H7 (cell line): ENCODE measurements at regions not wholly inside any gene's neighbourhood (a gene's known extent, or its start where the extent isn't known, plus 50 kb on each side); places are given as distances from the start of the nearest gene placed in this dataset.

Experiments used
- DNase-seq: peaks from one replicate; pipeline ENCODE4 v3.0.0; 2012
- H3K27me3 ChIP-seq: 2 replicates; pipeline ENCODE4 v1.6.0; 2011; ENCODE audit warnings: mild to moderate bottlenecking, low read length; ENCODE audit not compliant: control insufficient read depth, insufficient read depth
- H3K36me3 ChIP-seq: replicated peaks from 2 replicates; pipeline ENCODE4 v1.5.1; 2011; ENCODE audit warnings: low read length; ENCODE audit not compliant: control insufficient read depth, insufficient read depth
- H3K4me3 ChIP-seq: 2 replicates; pipeline ENCODE4 v1.5.1; 2011; ENCODE audit warnings: low read depth, mild to moderate bottlenecking, control low read depth, low read length, moderate library complexity; ENCODE audit not compliant: insufficient read depth

DNA sequence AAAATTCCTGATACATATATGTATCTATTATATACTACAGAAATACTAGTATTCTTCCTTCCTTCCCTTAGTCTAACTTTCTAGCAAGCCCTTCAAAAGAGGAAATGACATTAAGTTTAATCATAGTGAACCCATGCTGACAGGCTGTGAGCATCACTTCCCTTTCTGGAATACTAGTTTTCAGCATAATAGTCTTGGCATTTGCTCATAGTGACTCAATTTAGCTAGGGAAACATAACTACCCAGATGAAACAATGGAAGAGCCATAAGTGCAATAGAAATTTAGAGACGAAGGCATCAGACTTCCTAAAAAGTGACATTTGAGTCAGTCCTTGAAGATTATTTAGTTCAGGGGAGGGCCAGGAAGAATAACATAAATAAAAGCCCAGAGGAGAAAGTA is 184.5 kb upstream of the CRY1 start:
- Histone ChIP-seq H3K36me3 (no peaks in the 10 kb centered on the region), H3K4me3 (no peak overlapping the region), H3K27me3 (no peaks in the 10 kb centered on the region)
- DNase-seq, result no peak

DNA sequence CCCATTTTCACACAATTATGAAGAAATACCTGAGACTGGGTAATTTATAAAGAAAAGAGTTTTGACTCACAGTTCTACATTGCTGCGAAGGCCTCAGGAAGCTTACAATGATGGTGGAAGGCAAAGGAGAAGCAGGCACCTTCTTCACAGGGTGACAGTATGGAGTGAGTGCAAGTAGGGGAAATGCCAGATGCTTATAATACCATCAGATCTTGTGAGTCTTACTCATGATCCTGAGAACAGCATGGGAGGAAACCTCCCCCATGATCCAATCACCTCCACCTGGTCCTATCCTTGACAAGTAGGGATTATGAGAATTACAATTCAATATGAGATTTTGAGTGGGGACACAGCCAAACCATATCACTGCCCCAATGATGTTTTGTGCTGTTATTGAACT is 189.3 kb upstream of the CRY1 start:
- no peak overlapping the region for H3K4me3 ChIP-seq
- no peak for DNase-seq
- no peaks in the 10 kb centered on the region for H3K36me3 ChIP-seq
- no peaks in the 10 kb centered on the region for H3K27me3 ChIP-seq

DNA sequence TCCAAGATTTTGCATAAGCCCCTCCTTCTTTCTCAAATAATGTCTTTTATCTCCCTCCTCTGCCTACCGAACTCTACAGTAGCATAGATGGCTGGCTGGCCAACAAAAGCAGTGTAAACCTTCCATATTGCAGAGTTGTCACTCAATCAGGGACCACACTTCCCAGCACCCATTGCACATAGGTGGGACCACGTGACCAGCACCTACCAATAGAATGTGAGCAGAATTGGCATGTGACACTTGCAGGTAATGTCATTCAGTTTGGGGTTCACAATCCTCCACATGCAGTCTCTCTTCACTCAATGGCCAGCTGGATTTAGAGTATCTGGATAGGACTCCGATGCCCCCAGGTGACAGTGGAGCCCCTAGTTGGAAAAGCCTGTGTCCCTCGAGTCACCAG is 190.3 kb upstream of the CRY1 start:
- Histone ChIP-seq H3K36me3 (no peaks in the 10 kb centered on the region), H3K27me3 (no peaks in the 10 kb centered on the region), H3K4me3 (no peak overlapping the region)
- no peak for DNase-seq

DNA sequence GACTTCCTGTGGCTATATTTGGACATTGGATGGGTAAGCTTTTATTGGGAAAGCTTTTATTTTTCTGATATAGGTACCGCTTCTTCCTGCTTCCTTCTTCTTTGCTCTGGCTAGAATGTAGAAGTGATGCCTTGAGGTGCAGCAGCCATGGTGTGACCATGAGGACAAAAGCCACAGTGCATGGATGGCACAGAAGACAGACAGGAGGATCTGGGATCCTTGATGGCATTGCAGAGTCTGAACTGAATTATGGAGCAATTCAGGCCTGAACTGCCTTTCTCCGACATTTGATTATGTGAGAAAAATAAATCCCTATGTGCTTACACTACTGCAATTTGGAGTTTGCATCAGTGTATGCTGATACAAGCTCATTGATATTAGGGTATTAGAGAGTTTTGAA is 191.3 kb upstream of the CRY1 start:
- H3K4me3 ChIP-seq, result no peak overlapping the region
- no peak for DNase-seq
- no peaks in the 10 kb centered on the region for H3K36me3 ChIP-seq
- H3K27me3 ChIP-seq, result no peaks in the 10 kb centered on the region

DNA sequence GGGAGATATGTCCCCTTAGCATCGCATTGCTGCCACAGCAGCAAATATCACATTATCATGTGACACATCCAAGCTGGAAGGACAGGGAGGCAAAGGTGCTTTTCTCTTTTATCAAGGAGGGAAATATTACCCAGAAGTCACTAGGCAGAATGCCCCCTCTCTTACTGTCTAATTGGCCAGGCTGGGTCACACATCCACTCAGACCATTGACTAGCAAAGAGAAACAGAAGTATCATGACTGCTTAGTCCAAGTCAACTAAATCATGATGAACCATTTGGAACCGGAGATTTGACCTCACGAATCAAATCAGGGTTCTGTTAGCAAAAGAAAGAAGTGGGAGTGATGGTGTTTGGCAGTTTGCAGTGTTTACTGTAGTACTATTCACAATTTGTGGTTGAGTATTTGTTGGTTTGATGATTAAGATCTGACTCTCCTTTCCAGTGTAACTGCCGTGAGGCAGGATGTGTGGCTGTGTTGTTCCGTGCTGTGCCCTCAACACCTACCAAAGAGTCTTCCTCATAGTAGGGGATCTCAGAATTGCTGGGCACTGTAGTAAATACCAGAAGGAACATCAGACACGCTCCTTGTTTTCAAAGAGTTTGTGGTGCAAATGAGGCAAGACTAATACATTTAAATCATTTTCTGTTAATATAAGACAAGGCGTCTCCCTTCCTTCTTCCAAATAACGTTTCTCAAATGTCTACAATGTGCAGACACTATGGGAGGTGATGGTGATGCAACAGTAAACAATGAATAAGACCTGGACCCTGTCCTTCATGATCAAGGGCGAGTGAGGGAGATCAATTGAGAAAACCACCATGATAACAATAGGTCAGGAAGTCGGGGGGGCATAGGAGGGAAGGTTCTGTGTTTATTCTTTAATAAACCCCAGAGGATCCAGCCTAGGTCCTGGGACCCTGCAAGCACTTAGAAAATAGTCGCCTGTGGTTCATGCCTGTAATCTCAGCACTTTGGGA is 194.4 kb upstream of the CRY1 start:
- no peak for DNase-seq
- H3K27me3 ChIP-seq, result no peaks in the 10 kb centered on the region
- no peak overlapping the region for H3K4me3 ChIP-seq
- no peaks in the 10 kb centered on the region for H3K36me3 ChIP-seq

DNA sequence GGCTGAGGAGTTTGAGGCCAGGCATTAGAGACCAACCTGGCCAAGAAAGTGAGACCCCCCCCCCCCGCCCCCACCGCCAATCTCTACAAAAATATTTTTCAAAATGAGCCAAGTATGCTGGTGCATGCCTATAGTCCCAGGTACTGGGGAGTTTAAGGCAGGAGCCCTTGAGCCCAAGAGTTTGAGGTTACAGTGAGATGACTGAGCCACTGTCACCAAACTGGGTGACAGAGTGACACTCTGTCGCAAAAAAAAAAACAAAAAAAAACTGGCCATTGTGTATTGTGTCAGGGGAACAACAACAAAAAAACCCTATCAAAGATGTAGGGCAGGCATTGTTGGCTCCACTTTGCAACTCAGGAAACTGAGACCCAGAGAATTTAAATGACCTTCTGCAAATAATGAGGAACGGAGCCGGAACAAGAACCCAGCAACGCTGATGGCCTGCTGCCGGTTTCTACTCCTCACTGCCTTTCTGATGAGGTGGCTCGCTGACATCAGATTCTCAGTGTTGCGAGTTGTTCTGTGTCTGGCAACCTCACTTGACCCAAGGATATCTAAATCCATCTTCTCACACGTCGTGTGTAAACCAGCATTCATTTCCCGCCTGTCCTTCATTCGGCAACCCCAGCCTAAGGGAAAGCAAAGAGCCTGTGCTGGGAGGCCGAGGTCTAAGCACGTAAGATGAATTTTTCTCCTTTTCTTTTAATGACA is 195.2 kb upstream of the CRY1 start:
- Histone ChIP-seq H3K27me3 (no peaks in the 10 kb centered on the region), H3K36me3 (no peaks in the 10 kb centered on the region), H3K4me3 (no peak overlapping the region)
- DNase-seq, result no peak

DNA sequence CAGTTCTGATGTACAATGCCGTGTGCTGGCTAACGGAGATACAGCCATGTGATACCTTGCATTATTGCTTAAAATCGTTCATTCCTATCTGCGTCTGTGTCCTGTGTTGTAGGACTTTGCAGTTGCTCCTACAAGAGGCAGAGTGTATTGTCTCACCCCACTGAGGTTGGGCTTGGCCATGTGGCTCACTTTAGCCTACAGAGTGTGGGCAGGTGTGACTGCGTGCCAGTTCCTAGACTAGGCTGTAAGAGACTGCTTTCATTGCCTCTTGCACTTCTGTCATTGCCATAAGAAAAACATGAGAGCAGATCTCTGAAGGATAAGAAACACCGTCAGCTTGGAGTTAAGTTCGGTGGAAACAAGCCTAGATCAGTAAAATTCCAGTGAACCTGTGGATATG is 197.7 kb upstream of the CRY1 start:
- Histone ChIP-seq H3K27me3 (no peaks in the 10 kb centered on the region), H3K4me3 (no peak overlapping the region), H3K36me3 (no peaks in the 10 kb centered on the region)
- no peak for DNase-seq

DNA sequence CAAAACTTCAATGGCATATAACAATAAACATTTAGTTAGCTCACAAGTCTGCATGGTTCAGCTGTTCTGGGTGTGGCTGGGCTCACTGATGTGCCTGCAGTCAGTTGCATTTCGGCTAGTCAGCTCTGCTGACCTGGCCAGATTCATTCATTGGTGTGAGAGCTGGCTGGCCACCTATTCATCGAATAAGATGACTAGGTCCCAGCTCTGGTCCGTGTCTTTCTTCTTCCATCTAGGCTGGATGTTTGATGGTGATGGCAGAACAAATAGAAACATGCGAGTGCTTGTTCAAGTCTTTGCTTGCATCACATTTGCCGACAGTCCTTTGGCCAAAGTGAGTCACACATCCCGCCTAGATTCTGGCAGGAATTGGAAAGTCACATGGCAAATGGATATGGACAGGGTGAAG is 203.3 kb upstream of the CRY1 start:
- no peaks in the 10 kb centered on the region for H3K27me3 ChIP-seq
- DNase-seq, result no peak
- no peak overlapping the region for H3K4me3 ChIP-seq
- no peaks in the 10 kb centered on the region for H3K36me3 ChIP-seq

DNA sequence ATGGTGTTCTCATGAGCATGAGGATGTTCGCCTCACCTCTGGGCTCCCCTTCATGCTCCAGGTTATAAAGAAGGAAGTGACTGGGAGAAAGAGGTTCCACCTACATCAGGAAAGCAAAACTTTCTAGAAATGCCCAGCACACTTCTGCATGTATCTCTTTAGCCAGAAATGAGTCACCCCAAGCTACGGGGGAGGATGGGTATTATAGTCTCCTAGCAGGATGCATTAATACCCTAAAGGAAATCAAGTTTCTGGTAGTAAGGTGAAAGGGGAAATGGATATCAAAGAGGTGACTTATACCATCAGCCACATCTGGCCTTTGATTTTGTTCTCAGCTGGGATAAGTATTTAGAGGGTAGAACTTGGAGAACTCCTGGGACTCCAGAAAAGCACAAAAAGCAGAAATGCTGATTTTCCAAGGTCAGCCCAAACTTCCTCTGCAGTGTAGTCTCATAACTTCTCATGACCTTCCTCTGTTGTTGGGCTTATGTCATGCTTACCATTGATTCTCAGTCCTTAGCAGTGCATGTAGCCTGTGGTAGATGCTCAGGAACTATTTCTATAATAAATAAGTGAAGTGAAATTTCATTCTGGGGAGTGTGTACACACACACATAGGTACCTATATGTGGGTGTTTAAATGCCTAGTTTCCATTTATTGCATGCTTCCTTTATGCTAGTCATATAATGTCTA is 209.4 kb upstream of the CRY1 start:
- no peak overlapping the region for H3K4me3 ChIP-seq
- H3K27me3 ChIP-seq, result no peaks in the 10 kb centered on the region

DNA sequence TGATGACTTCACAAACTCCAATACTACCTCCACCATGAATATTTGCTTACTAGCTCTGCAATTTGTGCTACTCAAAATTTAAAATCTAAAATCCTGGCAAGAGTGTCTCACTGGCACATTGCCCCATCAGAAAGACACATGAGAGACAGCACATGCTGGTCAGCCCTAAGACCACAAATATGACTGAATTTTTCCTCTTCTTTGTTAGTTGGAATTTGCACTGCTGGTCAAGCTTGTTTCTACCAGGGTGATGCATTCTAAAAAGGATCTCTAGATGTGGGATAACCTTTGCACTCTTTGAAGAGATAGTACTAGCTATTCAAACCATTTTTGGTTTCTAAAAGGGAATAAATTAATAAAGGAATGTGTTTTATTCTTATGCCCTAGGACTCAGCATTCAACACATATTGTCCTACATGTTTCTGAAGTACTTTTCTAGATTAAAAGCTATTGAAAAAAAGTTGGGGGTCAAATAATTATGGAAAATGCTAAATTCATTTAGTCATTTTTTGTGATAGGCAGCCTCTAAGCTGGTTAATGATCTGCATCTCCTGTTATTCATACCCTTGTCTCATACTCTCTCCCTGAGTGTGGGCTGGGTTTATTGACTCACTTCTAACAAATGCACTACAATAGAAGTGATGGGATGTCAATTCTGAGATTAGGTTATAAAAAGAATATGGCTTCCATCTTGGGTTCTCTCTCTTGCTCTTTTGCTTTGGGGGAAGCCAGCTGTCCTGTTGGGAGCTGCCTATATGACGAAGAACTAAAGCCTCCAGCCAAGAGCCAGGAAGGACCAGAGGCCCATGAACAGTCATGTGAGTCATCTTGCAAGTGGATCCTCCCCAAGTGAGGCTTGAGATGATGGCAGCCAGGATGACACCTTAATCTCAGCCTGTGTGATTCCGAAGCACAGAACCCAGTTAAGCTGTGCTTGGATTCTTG is 211.5 kb upstream of the CRY1 start:
- Histone ChIP-seq H3K27me3 (no peaks in the 10 kb centered on the region), H3K4me3 (no peak overlapping the region), H3K36me3 (no peaks in the 10 kb centered on the region)
- no peak for DNase-seq

More for the DNA sequence above, 209.4 kb upstream of the CRY1 start:
- DNase-seq, result no peak
- no peaks in the 10 kb centered on the region for H3K36me3 ChIP-seq

DNA sequence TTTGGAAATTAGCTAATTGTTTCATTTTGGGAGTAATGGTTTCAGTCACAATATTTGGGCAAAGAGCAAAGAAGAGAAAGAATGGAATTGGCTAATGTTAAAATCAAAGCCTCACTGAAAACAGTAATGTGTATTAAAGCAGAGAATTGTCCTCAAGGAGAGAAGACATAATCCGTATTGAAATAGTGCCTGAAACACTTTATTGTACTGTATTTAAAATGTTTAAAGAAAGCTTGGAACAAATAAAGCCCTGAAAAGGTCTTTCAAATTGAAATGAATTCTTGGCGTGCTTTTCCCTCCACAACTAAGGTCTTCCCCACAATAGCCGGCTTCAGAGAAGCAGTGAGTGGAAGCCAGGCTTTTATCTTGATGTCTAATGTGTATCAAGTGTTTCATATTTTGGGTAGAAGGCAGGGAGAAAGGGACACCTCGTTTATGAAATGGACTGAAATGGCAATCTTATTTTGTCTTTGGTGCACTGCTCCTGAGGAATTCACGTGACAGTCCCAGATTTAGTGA is 212.9 kb upstream of the CRY1 start:
- Histone ChIP-seq H3K27me3 (no peaks in the 10 kb centered on the region), H3K36me3 (no peaks in the 10 kb centered on the region), H3K4me3 (no peak overlapping the region)
- DNase-seq, result no peak

DNA sequence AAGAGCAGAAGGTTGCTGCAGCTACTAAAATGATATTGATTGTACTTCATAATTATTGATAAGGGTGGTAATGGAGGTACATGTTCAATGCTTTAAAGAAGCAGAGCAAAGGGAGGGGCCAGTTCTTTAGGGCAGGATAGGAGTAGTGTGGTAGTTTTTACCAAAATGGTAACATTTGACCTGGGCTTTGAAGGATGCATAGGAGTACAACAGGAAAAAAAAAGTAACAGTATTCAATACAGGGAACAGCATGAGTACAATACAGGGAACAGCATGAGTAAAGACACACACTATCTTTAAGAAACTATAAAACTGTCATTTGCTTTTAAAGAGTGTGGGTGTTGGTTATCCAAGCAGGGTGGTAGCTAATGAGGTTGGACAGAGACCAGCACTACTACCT is 215.0 kb upstream of the CRY1 start:
- no peaks in the 10 kb centered on the region for H3K36me3 ChIP-seq

DNA sequence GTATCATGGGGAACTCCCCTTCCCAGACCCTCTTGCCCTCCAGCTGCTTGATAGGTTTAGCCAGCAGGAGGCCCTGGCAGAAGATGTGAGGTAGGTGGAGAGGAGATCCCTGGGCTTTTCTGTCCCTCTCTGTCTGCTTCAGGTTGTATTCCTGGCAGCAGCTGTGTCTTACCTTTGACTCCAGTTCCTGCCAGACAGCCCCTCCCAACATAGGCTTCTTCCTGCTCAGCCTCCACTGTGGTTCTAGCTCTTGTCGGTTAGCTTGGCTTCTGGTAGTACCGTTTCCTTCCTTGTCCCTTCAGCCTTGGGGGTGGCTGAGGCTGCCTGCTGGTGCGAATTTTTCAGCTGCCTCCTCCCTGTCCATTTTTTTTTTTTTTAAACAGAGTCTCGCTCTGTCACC is 215.7 kb upstream of the CRY1 start:
- no peak overlapping the region for H3K4me3 ChIP-seq
- no peak for DNase-seq
- no peaks in the 10 kb centered on the region for H3K36me3 ChIP-seq
- no peaks in the 10 kb centered on the region for H3K27me3 ChIP-seq

More for the DNA sequence above, 215.0 kb upstream of the CRY1 start:
- no peaks in the 10 kb centered on the region for H3K27me3 ChIP-seq
- no peak overlapping the region for H3K4me3 ChIP-seq
- no peak for DNase-seq

DNA sequence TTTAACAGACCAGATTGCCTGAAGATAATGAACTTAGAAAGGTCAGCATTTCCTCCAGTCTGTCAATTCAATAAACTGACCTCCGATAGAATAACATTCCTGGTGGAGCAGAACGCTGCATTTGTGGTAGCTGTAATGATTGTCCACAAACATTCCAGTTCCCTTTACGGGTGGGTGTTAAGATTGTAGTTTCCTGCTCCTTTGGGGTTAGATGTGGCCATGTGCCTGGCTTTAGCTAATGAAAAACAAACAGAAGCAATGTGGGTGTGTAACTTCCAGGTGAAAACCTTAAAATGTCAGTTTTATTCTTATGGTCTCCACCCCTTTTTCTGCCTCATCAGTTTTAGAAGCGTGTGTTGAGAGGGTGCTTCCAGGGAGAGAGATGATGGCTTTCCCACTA is 217.3 kb upstream of the CRY1 start:
- H3K27me3 ChIP-seq, result no peaks in the 10 kb centered on the region; the same call in 1 of the 2 replicates
- DNase-seq, result no peak
- H3K36me3 ChIP-seq, result no peaks in the 10 kb centered on the region
- no peak overlapping the region for H3K4me3 ChIP-seq
